ENCODE measurements at regions not wholly inside any gene's neighbourhood (a gene's known extent, or its start where the extent isn't known, plus 50 kb on each side); places are given as distances from the start of the nearest gene placed in this dataset.
"Not testable (repeated sequence)": the region's sequence is repeated elsewhere in the genome, so short reads cannot be mapped to it uniquely, and the experiment has no call there.

DNA sequence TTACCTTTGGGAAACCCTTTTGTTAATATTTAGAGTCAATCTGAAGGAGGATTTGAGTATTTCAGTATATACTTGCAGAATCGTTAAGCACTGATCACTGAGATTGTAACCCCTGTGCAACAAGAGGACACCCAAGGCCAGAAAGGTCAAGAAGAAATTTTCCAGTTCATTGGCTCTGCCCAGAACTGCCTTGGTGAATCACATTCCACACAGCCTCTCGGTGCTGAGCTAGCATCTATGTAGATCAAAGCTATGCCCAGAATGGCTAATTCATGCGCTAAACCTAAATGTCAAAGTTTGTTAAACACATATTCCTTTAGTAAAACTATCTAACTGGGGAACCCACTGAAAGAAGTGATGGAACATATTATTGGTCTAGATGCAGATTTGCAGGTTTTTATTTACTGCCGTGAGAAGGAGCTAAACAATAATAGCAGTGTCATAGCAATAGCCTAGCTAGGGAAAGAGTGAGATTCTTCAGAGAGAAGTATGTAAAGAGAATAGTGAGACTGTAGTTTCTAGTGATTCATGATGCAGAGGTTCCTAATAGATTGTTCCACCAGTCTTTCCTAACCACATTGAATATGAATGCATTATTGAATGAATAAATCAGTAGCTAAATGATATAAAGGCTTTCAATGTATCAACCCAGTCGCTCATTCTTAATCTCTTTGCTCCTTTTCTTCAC, 423.2 kb upstream of the CRIM1 start:
- DNase-seq (ENCODE audit: low spot score) = no peak

DNA sequence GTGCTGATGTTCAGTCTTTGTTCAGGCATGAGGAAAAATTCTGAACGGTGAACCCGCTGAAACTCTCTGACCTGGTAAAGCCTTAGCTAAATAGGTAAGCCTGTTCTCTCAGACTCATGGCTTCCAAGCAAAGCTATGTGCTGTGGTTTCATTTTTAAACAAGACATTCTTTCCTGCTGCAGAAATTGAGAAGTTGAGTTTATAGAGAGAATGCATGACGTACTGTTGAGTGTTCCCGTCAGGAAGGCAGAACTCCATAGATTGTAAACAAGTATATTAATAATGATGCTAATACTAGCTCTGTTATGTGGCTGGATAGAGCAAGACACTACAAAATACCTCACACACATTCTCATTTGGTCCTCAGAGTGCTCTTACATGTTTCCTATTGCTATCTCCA, 424.0 kb upstream of the CRIM1 start:
- DNase-seq (ENCODE audit: low spot score) = no peak

DNA sequence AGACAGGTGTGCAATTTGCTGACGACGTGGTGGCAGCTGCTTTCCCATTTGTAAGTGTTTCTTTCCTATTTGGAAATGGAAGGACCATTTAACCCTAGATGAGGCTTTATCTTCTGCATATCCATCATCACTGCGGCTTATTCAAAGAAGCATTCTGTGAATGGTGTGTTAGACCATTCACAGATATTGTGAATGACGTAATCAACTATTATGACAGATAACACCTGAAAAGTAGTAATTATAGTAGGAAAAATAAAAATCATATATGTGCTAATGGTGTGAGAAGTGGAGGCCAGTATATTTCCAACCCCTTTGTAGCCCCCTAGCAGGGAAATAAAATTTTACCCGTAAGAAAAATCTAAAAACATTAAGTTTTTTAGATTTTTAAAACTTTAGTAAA, 424.5 kb upstream of the CRIM1 start:
- DNase-seq (ENCODE audit: low spot score) = no peak

GRCh38 chr2:35929551-35929950, 426.0 kb upstream of the CRIM1 start:
- DNase-seq (ENCODE audit: low spot score) = no peak

- DNase-seq (ENCODE audit: low spot score) = no peak
Measured at GRCh38 chr2:35920061-35920460, 435.5 kb upstream of the CRIM1 start.

- no peak for DNase-seq (ENCODE audit: low spot score)
Measured at GRCh38 chr2:35915261-35915660, 440.3 kb upstream of the CRIM1 start.

DNA sequence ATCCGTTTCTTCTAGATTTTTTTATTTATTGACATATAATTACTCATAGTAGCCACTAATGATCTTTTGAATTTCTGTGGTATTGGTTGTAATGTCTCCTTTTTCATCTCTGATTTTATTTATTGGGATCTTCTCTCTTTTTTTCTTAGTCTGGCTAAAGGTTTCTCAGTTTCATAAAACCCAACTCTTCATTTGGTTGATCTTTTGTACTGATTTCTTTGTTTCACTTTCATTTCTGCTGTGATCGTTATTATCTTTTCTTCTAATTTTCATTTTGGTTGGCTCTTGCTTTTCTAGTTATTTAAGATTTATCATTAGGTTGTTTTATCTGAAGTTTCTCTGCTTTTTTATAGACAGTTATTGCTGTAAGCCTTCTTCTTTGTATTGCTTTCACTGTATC, 463.6 kb upstream of the CRIM1 start:
- no peak for DNase-seq (ENCODE audit: low spot score)

DNA sequence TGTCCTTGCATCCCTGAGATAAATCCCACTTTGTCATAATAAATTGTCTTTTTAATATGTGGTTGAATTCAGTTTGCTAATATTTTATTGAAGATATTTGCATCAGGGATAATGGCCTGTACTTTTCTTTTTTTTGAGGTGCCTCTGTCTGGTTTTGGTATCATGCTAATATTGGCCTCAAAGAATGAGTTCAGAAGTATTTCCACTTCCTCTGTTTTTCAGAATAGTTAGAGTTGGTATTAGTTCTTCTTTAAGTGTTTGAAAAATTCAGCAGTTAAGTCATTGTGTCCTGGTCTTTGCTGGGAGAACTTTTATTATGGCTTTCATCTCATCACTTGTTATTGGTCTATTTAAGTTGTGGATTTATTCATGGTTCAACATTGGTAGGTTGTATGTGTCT, 464.1 kb upstream of the CRIM1 start:
- DNase-seq (ENCODE audit: low spot score) = no peak

- DNase-seq (ENCODE audit: low spot score) = no peak
Measured at GRCh38 chr2:35887146-35887545, 468.4 kb upstream of the CRIM1 start.

GRCh38 chr2:35873921-35874320, 481.7 kb upstream of the CRIM1 start:
- no peak for DNase-seq (ENCODE audit: low spot score)

GRCh38 chr2:35871672-35872071, 483.9 kb upstream of the CRIM1 start:
- DNase-seq (ENCODE audit: low spot score) = peak; percentile 57

- no peak for DNase-seq (ENCODE audit: low spot score)
Measured at GRCh38 chr2:35870713-35871112, 484.9 kb upstream of the CRIM1 start.

- DNase-seq (ENCODE audit: low spot score) = no peak
Measured at GRCh38 chr2:35864141-35864540, 491.4 kb upstream of the CRIM1 start.

DNA sequence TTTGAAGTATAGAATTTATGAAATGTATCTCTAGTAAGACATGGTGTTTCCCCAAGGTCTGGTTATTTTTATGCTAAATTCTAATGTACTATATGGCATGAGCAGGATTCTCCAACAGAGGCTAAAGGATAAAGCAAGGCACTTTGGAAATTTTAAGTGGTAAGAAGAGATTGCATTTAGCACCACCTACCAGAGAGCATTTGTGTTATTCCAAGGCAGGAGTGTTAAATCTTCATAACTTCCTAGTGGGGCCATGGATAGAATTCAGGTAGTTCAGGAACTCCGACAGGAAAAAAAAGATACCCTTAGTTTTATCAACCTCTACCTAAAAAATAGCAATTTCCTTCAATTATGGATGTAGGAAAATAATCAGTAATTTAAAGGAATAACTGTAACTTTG, 497.4 kb upstream of the CRIM1 start:
- no peak for DNase-seq (ENCODE audit: low spot score)

DNA sequence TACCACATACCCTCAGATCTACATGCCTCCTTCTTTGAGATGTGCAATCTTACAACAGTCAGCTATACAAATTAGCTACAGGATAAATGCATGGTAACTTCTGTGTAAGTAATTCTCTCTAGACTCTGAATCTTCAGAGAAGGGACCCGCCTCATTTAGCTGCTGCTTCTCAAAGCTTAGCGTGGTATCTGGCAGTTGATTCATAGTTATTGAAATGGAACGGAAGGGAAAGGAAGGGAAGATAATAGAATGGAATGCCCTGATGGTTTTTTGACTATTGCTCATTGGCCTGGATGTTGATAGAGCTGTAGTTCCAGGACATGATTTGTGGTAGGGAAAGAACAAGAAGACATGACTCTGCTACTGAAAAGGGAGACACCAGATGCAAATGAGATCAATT, 498.1 kb upstream of the CRIM1 start:
- DNase-seq (ENCODE audit: low spot score) = no peak

DNA sequence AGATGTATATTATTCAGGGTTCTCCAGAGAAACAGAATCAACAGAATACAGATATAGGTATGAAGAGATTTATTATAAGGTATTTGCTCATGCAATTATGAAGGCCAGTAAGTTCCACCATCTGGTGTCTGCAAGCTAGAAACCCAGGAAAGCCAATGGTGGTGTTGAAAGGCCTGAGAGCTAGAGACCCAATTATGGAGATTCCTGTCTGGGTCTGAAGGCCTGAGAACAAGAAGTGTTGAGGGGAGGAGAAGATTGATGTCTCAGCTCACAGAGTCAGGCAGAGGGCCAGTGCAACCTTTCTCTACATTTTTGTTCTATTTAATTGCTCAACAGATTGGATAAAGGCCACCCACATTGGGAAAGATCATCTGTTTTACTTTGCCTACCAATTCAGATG, 524.2 kb upstream of the CRIM1 start:
- no peak for DNase-seq (ENCODE audit: low spot score)

DNA sequence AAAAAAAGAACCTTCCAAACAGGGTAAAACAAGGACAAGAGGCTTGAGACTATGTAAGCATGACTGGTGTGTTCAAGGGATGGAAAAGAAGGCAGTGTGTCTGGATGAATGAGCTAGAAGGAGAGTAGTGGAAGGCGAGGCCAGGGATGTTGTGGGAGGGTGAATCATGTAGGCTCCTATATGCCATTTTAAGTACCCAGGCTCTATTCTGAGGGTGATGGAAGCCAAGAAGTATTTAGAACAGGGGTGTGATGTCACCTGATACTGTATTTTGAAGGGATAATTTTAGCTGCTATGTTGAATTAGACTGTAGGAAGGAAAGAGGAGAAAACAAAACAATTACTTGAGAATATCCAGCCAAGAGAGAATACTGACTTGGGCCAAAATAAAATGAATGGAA, 524.7 kb upstream of the CRIM1 start:
- no peak for DNase-seq (ENCODE audit: low spot score)

DNA sequence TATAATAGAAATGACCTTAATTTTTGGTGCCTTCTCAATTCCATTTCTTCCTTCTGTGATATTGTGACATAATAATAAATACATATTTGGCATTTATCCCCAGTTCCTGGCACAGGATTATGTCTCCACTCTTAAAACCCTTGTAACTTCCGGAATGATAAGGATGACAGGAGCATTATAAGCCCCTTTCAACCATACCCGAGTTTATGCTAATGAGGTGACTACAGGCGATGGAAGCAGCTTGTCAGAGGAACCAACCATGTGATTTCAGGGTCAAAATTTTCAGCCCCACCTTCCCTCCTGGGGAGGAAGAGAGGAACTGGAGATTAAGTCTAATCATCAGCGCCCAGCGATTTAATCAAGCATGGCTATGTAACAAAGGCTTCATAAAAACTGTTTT, 528.5 kb upstream of the CRIM1 start:
- no peak for DNase-seq (ENCODE audit: low spot score)

DNA sequence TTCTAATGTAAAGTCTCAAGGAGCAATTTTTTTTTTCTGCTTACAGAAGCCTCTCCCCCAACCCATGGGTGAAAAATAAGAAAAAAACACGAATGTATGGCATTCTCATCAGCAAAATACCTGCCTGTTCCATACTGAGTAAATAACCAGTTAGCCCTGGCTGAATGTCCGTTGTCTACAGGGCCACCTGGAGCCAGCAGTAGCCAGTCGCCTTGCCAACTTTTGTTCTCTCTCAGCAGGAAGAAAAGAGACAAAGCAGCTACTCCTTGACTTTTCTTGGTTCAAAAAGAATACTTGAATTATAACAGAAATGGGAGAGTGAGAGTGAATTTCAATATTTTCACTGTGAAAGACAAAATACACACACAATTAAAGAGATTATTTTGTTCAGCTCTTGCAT, 532.9 kb upstream of the CRIM1 start:
- no peak for DNase-seq (ENCODE audit: low spot score)

GRCh38 chr2:35821675-35822074, 533.9 kb upstream of the CRIM1 start:
- no peak for DNase-seq (ENCODE audit: low spot score)

DNA sequence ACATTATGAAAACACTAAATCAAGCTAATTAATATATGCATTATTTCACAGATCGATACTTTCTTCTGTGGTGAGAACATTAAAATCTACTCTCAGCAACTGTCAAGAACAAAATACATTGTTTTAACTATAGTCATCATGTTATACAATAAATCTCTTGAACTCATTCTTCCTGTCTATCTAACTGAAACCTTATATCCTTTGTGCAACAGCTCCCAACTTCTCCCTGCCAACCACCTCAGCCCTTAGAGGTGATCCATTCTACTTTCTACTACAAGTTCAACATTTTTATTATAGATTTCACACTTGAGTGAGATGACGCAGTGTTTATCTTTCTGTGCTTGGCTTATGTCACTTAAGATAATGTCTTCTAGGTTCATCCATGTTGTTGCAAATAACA, 535.2 kb upstream of the CRIM1 start:
- no peak for DNase-seq (ENCODE audit: low spot score)

DNA sequence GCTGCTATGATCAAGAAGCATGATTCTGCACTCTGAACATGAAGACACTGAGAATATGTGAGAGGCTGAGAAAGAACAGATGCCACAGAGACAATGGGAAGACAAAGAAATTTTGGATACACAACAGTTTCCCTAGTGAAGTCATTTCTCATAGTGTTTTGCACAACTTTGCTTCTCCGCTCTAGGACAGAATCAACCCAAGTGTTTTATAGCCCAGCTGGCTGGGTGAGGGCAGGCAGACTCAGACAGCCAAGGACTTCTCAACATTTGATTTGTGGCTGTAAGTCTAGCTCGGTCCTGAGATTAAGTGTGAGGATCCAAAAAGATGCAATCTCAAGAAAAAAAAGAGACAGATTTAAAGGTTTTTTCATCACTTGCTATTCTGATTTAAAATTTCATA, 536.5 kb upstream of the CRIM1 start:
- DNase-seq (ENCODE audit: low spot score) = no peak

DNA sequence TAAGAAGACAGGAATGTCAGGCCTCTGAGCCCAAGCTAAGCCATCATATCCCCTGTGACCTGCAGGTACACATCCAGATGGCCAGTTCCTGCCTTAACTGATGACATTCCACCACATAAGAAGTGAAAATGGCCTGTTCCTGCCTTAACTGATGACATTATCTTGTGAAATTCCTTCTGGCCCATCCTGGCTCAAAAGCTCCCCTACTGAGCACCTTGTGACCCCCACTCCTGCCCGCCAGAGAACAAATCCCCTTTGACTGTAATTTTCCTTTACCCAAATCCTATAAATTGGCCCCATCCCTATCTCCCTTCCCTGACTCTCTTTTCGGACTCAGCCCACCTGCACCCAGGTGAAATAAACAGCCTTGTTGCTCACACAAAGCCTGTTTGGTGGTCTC, 537.2 kb upstream of the CRIM1 start:
- not testable (repeated sequence) for DNase-seq (ENCODE audit: low spot score)

- not testable (repeated sequence) for DNase-seq (ENCODE audit: low spot score)
Measured at GRCh38 chr2:35814597-35814996, 541.0 kb upstream of the CRIM1 start.

- DNase-seq (ENCODE audit: low spot score) = no peak
Measured at GRCh38 chr2:35803126-35803525, 552.5 kb upstream of the CRIM1 start.

All from AG20443 (cell line).